Left renal pelvis (tissue), 4 donors: ENCODE measurements at regions not wholly inside any gene's neighbourhood (a gene's known extent, or its start where the extent isn't known, plus 50 kb on each side); places are given as distances from the start of the nearest gene placed in this dataset.
"Not testable (repeated sequence)": the region's sequence is repeated elsewhere in the genome, so short reads cannot be mapped to it uniquely, and the experiment has no call there.

Experiments used
- DNase-seq, 4 donors: peaks; one replicate each; pipeline ENCODE4 v3.0.0-alpha.2; 2013; ENCODE audit warnings: low read depth in 4 of 4, low spot score in 3 of 4

GRCh38 chr5:177941386-177941785 is 54.7 kb downstream of the PROP1 start:
- DNase-seq = not testable (repeated sequence)

GRCh38 chr5:177939246-177940171 is 56.5 kb downstream of the PROP1 start:
- DNase-seq = peak in 1 of 4 donors; percentile 6

- DNase-seq = not testable (repeated sequence)
Observed at GRCh38 chr5:177938767-177939166, 57.3 kb downstream of the PROP1 start.

DNA sequence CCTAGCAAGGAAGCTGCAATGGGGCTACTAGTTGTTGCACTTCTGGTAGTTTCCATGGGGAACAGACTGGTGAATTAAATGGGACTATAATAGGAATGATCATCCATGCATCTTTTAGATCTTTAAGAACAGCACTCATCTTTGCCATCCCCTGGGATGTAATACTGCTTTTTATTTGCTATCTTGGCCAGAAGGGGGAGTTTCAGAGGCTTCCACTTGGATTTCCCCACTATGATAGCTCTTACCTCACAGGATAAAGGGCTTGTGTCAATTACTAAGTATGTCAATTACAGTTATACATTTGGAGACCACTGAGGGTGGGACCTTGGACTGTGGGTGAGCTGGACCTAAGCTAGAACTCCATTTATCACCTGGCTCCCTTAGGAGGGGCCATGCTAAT is 61.8 kb downstream of the PROP1 start:
- DNase-seq = not testable (repeated sequence)

DNA sequence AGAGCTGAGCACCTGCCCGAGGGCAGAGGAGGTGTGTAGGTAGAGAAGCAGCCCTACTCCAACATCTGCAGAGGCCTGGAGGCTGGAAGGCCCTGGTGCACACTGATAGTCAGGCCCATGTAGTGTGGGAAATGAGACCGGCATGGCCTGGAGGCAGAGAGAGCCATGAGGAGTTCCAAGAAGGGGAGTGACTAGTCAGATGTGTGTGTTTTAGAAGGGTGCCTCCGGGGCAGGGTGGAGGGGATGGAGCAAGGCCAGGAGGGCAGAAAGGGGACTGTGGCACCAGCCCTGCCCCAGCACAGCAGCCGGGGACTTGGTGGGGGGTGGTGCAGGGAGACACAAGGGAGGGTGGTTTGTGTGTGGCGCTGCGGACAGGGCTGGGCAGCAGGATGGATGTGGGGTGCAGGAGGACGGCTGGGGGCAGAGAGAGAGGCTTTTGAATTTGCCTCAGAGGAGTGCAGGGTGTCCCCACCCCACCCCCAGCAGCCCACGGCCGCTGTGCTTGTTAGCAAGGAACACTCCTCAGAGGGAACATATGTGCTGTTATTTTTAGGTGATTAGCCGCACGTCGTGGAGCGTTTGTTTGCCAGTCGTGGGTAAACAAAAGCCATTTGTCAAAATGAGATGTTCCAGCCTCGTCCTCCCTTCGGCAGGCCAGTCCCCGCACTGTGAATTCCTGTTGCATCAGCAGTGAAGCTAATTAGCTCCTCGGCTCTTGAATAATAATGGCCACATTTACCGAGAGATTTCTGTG is 65.6 kb downstream of the PROP1 start:
- not testable (repeated sequence) for DNase-seq

GRCh38 chr5:177929618-177930017 is 66.4 kb downstream of the PROP1 start:
- DNase-seq = not testable (repeated sequence)

- not testable (repeated sequence) for DNase-seq
Observed at GRCh38 chr5:177927500-177927899, 68.5 kb downstream of the PROP1 start.

DNA sequence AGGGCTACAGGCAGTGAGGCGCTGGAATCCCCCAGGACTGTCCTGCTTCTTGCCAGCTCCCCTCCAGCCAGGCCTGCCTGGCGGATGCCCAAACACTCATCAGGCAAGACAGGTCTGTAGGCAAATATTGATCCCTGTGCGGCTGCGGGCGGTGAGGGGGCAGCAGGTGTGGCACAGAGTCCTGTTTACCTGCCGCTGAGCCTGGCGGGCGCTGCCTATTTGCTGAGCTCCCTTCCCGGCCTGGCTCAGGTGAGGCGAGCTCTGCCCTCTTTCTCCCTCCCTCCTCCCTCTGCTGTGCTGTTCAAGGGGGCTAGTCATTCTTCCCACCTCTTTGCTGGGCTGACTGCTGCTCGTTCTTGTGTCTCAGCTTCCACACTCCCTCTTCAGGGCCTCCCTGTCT is 71.5 kb downstream of the PROP1 start:
- DNase-seq = not testable (repeated sequence)

- DNase-seq = not testable (repeated sequence)
Observed at GRCh38 chr5:177923837-177924236, 72.2 kb downstream of the PROP1 start.

- DNase-seq = not testable (repeated sequence)
Observed at GRCh38 chr5:177923189-177923588, 72.9 kb downstream of the PROP1 start.

DNA sequence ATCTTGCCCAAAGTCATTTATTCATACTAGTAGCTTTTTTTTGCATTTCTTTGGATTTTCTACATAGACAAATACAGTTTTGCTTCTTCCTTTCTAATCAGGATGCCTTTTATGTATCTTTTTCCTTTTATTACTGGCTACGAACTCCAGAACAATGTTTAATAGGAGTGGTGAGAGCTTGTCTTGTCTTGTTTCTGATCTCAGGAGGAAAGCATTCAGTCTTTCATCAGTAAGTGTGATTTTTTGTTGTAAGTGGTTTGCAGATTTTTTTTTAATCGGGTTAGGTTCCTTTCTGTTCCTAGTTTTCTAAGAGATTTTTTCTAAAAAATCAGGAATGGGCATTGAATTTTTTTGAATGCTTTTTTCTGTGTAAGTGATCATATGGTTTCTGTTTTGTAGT is 86.8 kb downstream of the PROP1 start:
- DNase-seq = not testable (repeated sequence)

- not testable (repeated sequence) for DNase-seq
Observed at GRCh38 chr5:177902806-177903205, 93.2 kb downstream of the PROP1 start.

GRCh38 chr5:177900066-177900465 is 96.0 kb downstream of the PROP1 start:
- not testable (repeated sequence) for DNase-seq

DNA sequence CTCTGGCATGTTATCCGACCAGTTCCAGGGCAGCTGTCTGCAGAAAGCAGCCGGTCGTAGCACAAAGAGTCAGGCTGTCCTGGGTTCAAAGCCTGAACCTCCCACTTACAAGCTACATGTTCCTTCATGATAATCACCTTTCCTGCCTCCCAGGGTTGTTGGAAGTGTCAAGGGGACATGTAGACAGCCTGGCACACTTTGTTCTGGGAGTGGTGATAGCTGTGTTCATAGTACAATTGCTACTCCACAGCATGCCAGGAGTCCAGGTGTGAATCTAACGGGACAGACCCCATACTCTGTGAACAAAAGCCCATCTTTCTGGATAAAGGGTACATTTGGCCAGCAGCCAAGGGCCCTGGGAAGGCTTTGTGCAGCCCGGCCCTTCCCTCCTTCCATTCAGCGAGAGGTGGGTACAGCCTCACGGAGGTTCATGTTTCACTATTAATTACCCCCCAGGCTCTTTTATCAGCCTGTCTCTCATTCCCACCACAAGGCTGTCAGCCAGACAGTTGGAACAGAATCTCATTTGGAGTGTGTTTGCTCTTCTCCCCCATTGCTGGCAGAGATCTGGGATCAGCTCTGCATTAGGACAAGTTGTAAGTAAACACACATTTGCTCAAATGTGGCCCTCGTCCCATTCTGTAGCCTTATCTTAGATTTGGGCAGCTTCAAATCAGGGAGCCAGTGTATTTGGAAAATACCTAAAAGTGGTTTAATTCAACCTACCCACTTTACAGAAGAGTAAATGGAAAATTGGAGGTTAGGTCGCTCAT is 101.2 kb downstream of the PROP1 start:
- DNase-seq = not testable (repeated sequence)

- not testable (repeated sequence) for DNase-seq
Observed at GRCh38 chr5:177892357-177892665, 103.7 kb downstream of the PROP1 start.

GRCh38 chr5:177891547-177892356 is 104.3 kb downstream of the PROP1 start:
- not testable (repeated sequence) for DNase-seq

GRCh38 chr5:177883295-177883694 is 100.6 kb upstream of the FAM153A start:
- DNase-seq = not testable (repeated sequence)

GRCh38 chr5:177875900-177876238 is 93.2 kb upstream of the FAM153A start:
- not testable (repeated sequence) for DNase-seq

GRCh38 chr5:177875013-177875899 is 92.6 kb upstream of the FAM153A start:
- not testable (repeated sequence) for DNase-seq
